ENCODE measurements at regions not wholly inside any gene's neighbourhood (a gene's known extent, or its start where the extent isn't known, plus 50 kb on each side); places are given as distances from the start of the nearest gene placed in this dataset.
"Not testable (repeated sequence)": the region's sequence is repeated elsewhere in the genome, so short reads cannot be mapped to it uniquely, and the experiment has no call there.

DNA sequence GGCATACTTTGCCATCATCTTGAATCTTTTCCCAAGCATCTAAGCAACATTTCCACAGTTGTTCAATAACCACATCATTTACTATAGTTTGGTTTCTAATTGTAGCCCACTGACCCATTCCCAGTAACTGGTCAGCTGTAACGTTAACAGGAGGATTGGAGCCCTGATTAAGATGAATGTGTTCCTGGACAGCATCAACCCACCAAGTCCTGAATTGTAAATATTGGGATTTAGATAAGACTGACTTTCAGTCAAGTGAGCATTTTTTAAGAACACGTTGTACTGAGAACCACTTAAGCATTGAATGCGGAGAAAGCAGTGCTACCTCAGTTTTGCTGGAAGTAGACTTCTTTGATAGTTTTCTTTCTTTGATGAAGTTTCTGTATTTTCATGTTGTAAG lies 53.3 kb upstream of the ARL4D start:
- not testable (repeated sequence) for DNase-seq (ENCODE audit: low read depth)

DNA sequence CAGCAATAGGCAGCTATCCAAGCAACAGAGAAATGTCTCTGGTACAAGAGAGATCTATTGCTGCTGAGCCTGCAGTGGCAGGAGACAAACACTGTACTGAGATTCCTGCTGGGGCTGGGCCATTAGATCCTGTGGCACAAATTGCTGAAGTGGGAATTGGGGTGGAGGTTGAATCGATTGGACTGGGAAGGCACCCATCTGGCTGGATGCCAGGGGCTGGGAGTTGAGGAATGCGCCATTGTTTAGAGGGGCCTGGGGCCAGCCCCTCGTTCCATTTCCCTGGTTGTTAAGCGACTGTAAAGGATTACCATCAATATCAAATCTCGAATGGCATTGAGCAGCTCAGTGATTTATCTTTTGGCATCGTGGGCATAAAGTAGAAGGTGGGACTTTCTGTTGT lies 54.1 kb upstream of the ARL4D start:
- DNase-seq (ENCODE audit: low read depth): no peak

DNA sequence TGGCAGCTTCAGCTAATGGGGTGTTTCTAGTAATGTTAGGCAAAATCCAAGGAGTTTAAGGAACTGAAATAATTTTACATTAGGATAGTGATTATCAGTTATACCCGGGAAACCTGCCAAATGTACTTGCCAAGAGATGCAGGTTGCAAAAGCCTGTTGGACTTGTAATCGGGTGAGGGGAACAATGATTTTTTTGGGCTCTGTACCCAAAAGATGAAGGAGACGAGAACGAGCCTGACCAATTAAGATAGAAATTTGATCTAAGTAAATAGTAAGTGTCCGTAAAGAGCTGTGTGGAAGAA lies 56.3 kb upstream of the ARL4D start:
- no peak for DNase-seq (ENCODE audit: low read depth)

DNA sequence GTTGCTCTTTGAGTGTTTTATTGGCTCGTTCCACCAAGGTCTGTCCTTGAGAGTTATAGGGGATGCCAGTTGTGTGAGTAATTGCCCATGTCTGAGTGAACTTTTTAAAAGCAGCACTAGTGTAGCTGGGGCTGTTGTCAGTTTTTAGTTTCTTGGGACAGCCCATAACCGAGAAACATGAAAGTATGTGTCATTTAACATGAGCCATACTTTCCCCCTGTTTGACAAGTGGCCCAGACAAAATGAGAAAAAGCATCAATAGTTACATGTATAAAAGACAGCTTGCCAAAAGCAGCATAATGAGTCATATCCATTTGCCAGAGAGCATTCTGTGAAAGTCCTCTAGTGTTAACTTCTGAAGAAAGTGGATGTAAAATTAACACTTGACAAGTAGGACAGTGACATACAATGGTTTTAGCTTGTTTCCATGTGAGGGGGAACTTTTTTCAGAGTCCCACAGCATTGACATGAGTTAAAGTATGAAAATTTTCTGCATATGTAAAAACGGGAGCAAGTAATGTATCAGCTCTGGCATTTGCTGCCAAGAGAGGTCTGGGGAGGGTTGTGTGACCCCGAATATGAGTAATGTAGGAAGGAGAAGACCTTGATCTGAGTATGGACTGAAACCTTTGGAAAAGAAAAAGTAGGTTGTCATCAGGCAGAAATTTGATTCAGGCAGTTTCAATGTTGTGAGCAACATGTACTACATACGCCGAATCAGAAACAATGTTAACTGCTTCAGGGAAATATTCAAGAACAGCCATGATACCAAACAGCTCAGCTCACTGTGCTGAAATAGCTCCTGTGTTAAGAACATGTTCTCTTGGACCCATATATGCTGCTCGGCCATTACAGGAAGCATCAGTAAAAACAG lies 56.8 kb upstream of the ARL4D start:
- peak; percentile 49 for DNase-seq (ENCODE audit: low read depth)

DNA sequence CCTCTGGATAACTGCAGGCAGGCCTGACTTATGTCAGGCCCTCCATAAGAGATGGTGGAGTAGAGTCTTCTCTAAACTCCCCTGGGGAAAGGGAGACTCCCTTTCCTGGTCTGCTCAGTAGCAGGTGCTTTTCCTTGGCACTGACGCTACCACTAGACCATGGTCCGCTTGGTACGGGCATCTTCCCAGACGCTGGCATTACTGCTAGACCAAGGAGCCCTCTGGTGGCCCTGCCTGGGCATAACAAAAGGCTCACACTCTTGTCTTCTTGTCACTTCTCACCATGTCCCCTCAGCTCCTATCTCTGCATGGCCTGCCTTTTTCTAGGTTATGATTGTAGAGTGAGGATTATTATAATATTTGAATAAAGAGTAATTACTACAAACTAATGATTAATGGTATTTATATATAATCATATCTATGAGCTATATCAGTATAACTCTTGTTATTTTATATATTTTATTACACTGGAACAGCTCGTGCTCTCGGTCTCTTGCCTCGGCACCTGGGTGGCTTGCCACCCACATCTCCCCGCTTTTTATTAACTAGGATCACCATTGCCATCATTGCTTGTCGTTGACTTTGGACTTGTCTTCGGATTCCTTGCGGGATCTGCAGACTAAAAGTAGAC lies 59.8 kb upstream of the ARL4D start:
- no peak for DNase-seq (ENCODE audit: low read depth)

DNA sequence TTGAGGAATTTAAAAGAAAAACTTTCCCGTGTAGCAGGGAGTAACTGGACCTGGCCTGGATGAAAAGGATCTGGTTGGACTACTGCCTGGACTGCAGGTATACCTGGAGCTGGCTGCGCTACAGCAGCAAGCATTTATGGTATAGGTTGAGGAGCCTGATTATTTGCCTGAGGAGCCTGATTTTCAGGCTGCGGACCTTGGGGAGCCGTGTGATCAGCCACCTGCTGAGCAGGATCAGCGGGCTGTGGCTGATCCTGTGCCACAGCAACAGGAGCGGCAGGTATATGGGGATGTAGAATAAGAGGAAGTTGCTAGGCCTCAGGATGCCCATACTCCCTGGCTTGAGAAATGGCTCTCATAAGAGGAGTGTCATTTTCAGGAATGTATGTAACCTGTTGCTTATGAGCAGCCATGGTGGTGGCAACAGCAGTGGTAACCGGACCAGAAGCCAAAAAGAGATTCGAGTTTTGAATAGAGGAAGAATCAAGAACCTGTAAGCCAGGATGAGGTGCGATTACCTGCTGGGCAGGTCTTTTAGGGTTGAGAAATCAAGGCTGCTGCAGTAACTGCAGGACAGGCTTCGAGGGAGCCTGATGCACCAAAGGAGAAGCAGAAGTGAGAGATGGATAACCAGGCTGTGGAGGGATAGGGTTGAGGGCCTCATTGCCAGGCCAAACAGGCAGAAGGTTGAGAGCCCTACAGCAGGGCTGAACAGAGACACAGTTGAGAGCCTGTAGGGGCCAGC lies 60.9 kb upstream of the ARL4D start:
- DNase-seq (ENCODE audit: low read depth): no peak

DNA sequence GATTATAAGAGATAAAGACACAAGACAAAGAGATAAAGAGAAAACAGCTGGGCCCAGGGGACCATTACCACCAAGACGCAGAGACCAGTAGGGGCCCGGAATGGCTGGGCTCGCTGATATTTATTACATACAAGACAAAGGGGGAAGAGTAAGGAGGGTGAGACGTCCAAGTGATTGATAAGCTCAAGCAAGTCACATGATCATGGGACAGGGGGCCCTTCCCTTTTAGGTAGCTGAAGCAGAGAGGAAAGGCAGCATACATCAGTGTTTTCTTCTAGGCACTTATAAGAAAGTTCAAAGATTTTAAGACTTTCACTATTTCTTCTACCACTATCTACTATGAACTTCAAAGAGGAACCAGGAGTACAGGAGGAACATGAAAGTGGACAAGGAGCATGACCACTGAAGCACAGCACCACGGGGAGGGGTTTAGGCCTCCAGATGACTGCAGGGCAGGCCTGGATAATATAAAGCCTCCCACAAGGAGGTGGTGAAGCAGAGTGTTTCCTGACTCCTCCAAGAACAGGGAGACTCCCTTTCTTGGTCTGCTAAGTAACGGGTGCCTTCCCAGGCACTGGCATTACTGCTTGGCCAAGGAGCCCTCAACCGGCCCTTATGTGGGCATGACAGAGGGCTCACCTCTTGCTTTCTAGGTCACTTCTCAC lies 63.9 kb upstream of the ARL4D start:
- no peak for DNase-seq (ENCODE audit: low read depth)

DNA sequence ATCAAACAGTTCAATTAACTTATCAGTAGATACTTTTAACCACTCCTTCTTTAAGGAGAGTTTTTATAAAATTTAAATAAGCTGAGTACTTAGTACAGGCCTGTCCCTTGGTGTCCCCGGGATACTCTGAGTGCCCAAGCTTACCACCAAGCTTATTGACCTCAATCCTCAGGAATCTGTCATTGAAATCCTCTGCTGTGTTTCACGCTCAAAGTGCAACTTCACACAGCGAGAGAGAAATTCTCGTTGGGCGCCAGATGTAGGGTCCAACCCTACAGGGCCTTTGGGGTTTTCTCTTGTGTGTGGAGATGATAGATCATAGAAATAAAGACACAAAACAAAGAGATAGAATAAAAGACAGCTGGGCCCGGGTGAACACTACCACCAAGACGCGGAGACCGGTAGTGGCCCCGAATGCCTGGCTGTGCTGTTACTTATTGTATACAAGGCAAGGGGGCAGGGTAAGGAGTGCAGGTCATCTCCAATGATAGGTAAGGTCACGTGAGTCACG lies 65.3 kb upstream of the ARL4D start:
- DNase-seq (ENCODE audit: low read depth): no peak

DNA sequence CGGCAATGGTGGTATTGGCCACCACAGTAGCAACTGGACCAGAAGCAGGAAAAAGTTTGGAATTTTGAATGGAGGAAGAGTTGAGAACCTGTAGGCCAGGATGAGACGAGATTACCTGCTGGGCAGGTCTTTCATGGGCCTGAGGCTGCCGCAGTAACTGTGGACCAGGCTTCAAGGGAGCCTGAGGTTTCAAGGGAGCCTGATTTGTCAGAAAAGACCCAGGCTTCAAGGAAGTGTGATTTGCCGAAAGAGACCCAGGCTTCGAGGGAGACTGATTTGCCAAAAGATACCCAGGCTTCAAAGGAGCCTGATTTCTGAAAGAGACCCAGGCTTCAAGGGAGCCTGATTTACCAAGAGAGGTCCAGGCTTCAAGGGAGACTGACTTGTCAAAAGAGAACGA lies 66.6 kb upstream of the ARL4D start:
- no peak for DNase-seq (ENCODE audit: low read depth)

DNA sequence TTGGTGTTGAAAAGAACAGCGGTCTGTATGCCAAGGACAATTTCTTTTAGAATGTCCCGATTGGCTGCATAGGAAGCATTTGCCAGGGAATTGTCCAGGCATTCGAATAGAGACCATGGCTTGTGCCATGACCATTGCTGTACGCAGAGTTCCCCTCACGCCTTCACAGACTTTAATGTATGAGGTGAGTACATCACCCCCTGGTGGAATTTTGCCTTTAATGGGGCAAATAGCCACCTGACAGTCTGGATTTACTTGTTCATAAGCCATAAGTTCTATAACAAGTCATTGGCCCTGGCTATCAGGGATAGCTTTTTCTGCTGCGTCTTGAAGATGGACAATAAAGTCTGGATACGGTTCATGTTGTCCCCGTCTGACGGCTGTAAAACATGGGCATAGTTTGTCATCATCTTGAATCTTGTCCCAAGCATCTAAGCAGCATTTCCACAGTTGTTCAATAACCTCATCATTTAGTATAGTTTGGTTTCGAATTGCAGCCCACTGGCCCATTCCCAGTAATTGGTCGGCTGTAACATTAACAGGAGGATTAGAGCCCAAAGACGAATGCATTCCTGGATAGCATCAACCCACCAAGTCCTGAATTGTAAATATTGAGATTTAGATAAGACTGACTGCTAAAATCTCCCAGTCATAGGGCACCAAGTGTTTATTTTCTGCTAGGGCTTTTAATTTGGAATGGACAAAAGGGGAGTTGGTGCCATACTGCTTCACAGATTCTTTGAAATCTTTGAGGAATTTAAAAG lies 67.7 kb upstream of the ARL4D start:
- no peak for DNase-seq (ENCODE audit: low read depth)

DNA sequence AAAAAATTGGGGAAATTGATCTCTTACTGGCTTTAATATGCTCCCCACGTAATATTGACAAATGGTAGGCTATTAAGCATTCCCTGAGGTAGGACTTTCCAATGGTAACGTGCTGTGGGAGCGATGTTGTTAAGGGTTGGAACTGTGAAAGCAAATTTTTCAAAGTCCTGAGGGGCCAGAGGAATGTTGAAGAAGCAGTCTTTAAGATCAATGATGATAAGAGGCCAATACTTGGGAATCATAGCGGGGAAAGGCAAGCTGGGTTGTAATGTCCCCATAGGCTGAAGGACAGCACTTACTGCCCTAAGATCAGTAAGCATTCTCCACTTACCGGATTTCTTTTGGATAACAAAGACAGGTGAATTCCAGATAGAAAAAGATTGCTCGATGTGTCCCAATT lies 69.6 kb upstream of the ARL4D start:
- no peak for DNase-seq (ENCODE audit: low read depth)

DNA sequence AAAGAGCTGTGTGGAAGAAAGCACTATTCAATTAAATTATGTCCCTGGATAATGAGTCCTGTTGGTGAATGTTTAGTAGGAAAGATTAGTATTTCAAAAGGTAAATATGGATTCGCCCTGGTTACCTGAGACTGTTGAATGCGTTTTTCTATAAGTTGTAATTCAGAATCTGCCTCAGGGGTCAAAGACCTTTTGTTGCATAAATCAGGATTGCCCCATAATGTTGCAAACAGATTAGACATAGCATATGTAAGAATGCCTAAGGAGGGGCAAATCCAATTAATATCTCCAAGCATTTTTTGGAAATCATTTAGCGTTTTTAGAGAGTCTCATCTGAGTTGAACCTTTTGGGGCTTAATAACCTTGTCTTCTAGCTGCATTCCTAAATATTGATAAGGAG lies 70.1 kb upstream of the ARL4D start:
- DNase-seq (ENCODE audit: low read depth): no peak

DNA sequence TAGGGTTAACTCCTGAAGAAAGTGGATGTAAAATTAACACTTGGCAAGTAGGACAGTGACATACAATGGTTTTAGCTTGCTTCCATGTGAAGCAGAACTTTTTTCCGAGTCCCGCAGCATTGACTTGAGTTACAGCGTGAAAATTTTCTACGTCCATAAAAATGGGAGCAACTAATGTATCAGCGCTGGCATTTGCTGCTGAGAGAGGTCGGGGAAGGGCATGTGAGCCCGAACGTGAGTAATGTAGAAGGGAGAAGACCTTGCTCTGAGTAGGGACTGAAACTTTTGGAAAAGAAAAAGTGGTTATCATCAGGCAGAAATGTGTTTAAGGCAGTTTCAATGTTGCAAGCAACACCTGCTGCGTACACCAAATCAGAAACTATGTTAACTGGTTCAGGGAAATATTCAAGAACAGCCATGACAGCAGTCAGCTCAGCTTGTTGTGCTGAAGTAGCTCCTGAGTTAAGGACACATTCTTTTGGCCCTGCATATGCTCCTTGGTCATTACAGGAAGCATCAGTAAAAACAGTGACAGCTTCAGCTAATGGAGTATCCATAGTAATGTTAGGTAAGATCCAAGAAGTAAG lies 70.9 kb upstream of the ARL4D start:
- no peak for DNase-seq (ENCODE audit: low read depth)

DNA sequence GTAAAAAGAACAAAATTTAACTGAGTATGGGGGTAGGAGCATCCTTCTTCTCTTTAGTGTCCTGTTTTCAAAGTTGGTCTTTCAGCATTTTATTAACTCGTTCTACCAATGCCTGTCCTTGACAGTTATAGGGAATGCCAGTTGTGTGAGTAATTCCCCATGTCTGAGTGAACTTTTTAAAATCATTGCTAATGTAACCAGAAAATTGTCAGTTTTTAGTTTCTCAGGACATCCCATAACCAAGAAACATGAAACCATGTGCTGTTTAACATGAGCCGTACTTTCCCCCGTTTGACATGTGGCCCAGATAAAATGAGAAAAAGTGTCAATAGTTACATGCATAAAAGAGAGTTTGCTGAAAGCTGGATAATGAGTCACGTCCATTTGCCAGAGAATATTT lies 71.4 kb upstream of the ARL4D start:
- no peak for DNase-seq (ENCODE audit: low read depth)

DNA sequence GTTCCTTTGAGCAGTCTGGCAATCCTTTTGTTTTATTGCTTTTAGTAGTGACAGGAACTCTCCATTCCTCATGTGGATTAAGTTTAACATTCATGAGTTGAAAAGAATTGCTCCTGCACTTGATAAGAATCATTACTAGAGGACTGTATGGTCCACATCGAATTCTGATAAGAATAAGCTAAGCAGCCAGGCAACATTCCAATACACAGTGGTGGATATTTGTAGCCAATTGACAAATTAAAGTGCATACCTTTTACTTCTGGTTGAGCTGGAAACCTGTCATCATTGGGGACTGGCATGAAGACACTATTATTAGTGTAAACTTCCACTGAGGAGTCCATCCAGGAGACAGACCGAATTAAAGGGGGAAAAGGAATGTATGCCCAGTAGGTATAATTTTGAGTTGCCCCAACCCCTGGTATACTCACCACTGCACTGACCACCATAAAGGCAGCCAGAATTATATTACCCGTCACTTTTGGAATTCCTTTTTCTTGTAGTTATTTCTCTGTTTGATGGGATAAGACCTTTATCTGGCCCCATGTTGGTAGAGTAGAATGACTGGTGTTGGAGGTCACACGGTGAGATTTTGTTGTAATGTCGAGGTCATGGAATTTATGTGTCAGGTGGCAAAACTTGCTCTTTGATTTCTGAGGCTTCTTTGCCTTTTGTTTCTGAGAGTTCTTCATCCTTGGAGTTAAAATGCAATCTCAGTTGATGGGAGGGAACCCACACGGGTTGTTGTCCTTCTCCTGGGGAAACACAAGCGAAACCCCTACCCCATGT lies 72.1 kb upstream of the ARL4D start:
- DNase-seq (ENCODE audit: low read depth): no peak

DNA sequence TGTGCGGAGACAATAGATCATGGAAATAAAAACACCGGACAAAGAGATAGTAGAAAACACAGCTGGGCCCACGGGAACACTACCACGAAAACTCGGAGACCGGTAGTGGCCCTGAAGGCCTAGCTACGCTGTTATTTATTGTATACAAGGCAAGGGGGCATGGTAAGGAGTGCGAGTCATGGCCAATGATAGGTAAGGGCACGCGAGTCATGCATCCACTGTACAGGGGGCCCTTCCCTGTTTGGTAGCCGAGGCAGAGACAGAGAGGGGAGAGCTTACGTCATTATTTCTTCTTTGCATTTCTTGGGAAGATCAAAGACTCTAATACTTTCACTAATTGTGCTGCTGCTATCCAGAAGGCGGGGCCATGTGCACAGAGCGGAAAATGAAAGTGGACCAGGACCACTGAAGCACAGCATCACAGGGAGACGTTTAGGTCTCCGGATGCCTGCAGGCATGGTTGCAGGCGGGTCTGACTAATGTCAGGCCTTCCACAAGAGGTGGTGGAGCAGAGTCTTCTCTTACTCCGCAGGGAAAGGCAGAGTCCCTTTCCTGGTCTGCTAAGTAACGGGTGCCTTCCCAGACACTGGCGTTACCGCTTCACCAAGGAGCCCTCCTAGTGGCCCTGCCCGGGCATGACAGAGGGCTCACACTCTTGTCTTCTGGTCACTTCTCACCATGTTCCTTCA lies 74.4 kb upstream of the ARL4D start:
- no peak for DNase-seq (ENCODE audit: low read depth)

DNA sequence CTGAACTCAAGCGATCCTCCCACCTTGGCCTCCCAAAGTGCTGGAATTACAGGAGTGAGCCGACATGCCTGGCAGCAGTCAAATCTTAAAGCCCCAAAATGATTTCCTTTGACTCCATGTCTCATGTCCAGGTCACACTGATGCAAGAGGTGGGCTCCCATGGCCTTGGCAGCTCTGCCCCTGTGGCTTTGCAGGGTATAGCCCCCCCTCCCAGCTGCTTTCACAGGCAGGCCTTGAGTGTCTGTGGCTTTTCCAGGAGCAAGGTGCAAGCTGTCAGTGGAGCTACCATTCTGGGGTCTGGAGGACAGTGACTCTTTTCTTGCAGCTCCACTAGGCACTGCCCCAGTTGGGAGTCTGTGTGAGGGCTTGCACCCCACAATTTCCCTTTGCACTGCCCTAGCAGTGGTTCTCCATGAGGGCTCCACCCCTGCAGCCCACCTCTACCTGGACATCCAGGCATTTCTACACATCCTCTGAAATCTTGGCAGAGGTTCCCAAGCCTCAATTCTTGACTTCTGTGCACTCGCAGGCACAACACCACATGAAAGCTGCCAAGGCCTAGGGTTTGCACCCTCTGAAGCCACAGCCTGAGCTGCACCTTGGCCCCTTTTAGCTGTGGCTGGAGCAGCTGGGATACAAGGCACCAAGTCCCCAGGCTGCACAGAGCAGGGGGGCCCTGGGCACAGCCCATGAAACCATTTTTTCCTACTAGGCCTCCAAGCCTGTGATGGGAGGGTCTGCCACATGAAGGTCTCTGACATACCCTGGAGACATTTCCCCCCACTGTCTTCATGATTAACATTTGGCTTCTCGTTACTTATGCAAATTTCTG lies 79.3 kb upstream of the ARL4D start:
- no peak for DNase-seq (ENCODE audit: low read depth)

DNA sequence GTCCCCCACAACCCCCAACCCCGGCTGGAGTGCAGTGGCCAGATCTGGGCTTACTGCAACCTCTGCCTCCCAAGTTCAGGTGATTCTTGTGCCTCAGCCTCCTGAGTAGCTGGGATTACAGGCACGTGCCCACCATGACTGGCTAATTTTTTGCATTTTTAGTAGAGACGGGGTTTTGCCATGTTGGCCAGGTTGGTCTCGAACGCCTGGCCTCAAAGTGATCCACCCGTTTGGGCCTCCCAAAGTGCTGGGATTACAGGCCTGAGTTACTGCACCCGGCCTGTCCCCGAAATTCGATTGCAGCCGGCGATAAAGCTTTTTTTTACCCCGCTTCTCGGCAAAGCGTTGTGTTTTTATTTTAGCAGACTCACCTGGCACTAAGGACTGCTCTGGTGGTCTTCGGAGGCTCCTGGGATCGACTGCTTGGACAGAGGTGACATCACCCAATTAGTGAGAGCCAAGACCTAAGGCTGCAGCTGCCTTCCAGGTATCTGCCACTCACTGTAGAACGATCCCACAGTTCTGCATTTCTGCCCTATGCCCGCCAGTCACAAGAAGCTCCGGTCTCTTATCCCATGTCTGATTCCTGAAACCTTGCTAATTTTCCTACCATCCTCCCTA lies 82.2 kb upstream of the ARL4D start:
- no peak for DNase-seq (ENCODE audit: low read depth)
